Limb (tissue), 2 donors: ENCODE measurements at regions not wholly inside any gene's neighbourhood (a gene's known extent, or its start where the extent isn't known, plus 50 kb on each side); places are given as distances from the start of the nearest gene placed in this dataset.
"Not testable (repeated sequence)": the region's sequence is repeated elsewhere in the genome, so short reads cannot be mapped to it uniquely, and the experiment has no call there.

Source experiments
- DNase-seq, 2 donors: peaks; one replicate each; pipeline ENCODE4 v3.0.0-alpha.2; 2016; ENCODE audit errors: extremely low spot score in 2 of 2

DNA sequence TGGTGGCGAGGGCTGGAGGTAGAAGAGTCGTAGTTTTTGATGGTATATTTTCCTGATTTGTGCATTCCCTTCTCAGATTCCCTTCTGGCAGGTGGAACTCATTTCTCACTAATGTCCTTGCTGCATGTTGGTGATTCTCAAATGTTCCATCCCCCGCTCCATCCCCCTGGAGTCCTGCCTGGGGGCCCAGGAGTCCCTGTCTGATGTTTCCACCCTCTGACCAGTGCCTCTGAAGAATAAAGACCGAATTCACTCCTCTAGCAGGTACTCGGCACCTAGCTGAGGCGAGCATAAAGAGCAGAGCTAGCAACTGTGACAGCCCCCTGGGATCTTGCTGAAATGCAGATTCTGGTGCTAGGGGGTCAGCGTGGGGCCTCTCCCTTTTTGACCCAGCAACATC is 301.8 kb downstream of the BCL2L11 start:
- not testable (repeated sequence) for DNase-seq

DNA sequence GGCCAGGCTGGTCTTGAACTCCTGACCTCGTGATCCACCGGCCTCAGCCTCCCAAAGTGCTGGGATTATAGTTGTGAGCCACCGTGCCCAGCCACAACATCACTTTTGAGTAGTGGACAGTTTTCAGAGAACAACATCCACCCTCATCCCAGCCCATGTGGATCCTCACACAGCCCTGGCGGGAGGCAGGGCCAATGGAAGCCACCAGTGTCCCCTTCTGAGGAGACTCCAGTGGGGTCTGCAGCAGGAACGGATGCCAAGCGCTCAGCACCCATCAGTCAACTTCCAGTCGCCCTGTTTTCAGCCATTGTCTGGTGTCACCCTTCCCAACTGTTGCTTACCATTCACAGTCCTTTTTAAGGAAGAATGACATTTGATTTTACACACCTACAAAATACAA is 302.5 kb downstream of the BCL2L11 start:
- DNase-seq: not testable (repeated sequence)

DNA sequence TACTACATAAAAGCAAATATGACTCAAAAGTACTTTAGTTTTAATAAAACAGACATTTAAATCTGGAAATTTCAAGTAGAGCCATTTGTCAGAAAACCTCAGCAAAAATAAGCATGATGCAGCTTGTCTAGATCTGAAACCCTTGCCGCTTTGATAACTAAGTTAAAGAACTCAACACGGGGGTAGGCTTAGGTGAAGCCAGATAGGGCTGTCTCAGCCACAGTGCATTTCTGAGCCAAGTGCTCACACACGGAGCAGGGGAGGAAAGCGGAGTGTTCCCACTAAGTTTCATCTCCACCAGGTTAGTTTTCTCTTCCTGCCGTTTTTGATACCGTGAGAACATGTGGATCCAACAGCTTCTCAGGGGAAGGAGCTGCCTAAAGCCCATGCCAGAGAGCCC is 303.5 kb downstream of the BCL2L11 start:
- not testable (repeated sequence) for DNase-seq

DNA sequence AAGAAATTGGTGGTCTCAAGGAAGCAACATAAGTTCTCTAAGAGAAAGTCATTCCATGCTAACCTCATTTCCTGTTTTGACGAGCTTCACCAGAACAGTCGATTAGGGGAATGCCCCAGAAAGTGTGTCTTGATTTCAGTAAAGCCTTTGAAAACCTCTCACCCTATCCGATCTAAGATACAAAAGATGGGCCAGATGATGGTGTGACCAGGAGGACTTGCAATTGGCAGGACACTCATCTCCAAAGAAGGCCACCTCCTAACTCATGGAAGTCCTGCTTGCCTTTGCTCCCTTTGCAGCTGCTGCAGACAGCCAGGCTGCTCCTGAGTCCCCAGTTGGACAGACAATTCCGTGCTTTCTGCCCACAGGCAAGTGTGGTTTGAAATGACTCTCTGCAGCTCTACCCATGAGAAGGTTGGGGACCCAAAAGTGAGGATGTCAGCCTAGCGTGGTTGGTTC is 304.2 kb downstream of the BCL2L11 start:
- not testable (repeated sequence) for DNase-seq

DNA sequence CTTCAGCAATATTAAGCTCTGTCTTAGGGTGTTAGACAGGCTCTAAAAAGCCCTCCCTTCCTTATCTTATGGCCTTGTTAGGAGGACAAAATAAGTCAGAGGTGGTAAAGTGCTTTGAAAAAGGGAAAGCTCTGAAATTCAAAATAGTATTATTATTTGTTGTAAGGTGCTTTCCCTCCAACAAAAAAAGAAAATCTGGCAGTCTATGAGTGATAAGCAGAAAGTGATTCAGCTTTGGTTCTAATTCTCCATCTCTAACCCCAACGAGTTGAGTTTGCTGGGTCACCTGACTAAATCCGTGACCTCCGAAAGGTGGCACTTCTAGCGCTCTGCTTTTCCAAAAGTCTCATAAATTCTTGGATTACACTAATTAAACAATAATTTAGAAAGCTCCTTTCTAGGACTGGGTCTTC is 305.1 kb downstream of the BCL2L11 start:
- not testable (repeated sequence) for DNase-seq

DNA sequence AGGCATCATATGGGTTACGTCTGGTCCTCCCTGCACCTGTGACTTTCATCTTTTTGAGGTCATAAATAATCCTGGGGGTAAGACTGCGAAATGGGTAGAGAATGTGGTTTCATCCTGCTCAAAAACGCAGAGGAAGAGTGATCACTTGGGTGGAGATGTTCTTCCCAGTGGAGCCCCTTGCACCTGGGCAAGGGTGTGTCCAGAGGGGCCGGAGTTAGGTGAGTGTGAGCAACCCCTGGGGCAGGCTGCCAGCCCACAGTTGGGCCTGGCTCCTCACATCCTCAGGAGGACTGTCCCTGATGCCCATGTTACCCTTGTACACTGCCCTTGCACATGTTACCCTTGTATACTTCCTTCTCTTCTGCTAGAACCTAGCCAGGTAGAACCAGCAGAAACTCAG is 306.6 kb downstream of the BCL2L11 start:
- not testable (repeated sequence) for DNase-seq

DNA sequence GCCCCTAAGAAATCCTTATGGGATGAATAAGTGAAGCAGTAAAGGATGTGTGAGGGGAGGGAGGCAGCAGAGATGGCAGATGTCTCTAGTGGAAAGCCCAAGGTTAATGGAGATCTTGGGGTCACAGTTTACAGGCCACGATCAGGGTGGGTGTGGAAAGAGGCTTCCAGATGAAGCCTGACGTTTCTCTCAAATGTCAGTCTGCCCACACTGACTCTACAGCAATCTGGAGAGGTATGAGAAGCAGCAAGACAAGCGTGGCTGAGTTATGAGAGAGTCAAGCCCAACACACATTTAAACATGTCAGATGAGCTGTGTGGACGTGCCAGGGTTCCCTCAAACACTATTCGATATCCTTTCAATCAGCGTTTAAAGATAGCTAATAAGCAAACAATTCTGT is 308.2 kb downstream of the BCL2L11 start:
- DNase-seq: not testable (repeated sequence)

DNA sequence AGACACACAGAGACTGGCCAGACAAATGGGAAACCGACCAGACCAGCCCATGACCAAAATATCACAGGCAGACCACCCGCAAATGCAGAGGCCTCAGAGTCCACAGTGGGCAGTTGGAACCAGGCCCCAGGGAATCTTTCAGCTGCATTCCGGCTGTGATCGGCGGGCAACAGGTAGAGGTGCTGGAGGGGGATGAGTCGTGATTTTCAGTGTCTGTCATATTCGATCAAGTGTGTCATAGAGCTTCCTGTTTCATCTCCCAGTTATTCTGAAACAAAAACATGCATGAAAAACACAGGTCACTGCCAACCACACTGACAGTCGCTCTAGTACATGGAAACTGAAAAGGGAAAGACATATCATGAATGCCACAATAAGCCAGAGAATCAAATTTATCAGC is 308.6 kb downstream of the BCL2L11 start:
- DNase-seq: not testable (repeated sequence)

DNA sequence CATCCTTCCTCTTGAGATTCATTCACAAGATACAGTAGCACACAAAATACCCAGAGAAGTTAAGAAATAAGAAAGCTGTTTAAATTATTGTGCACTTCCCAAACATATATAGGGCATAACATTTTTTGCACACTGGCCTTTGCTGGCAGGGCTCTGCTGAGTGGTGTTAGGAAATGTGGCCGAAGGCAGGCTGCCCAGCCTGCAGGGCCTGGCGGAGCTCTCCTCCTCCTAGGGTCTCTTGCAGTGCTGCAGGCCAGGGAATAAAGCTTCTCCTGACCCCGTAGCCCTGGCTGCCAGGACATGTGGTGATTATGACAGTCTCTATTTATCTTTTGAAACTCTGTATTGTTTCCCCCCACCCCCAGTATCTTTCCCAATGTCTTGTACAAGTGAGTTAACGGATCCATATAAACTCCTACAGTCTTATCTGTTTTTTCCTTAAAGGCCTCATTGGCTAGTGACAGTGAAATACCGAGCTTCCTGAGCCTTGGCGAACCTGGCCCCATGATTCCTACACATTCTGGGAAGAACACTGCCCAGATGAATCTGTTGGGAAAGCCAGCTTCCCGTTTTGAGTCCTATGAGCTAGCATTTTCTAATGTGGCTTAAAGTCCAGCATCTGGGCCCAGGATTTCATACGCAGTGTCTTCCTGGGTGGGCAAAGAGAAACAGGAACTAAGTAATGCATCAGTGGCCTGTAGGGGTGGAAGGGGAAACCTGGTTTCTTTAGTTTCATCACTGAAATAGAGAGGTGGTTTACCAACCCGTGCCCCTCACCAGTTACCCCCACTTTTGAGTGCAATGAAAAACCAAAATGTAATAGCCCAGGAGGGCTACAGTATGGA is 310.3 kb downstream of the BCL2L11 start:
- DNase-seq: not testable (repeated sequence)

DNA sequence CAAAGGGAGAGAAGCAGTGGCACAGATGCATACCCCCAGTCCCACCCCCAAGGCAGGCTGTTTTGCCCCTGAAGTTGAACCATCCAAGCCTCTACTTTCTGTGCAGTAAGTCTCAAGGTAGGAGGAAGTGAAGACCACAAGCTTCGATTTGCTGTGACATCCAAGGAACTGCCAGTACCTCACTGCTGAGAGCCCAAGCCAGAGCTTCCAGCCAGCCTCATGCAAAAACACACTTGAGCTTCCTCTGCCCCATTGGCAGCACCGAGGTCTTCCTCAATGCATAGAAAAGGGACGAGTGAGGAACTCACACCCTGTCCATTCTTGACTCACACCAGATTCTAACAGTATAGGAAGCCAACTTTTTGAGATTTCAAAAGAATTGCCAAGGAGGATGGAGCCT is 311.7 kb downstream of the BCL2L11 start:
- not testable (repeated sequence) for DNase-seq

DNA sequence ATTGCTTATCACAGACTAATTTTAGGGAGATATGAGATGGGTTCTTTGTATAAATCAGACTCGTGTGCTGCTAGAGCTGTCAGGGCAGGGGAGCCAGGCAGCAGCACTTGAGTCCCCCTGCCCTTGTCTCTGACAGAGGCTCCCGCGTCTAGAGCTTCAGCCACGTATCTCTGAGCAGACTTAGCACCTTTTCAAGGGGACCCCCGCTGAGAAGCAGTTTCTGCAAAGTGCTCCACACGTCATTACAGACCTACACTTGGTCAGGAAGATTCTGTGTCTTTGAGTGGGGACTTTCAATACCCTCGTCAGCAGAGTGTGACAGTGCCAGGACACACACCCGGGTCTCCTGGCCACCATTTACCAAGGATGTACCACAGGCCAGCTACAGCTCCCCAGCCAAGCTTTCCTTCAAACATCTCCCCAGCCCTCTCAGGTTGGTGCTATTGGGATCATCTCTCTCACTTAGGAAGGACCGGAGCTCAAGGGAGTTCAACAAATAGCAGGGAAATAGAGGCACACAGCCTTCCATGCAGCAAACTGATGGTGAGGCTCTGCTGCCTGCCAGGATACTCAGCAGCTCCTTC is 312.3 kb downstream of the BCL2L11 start:
- DNase-seq: not testable (repeated sequence)

DNA sequence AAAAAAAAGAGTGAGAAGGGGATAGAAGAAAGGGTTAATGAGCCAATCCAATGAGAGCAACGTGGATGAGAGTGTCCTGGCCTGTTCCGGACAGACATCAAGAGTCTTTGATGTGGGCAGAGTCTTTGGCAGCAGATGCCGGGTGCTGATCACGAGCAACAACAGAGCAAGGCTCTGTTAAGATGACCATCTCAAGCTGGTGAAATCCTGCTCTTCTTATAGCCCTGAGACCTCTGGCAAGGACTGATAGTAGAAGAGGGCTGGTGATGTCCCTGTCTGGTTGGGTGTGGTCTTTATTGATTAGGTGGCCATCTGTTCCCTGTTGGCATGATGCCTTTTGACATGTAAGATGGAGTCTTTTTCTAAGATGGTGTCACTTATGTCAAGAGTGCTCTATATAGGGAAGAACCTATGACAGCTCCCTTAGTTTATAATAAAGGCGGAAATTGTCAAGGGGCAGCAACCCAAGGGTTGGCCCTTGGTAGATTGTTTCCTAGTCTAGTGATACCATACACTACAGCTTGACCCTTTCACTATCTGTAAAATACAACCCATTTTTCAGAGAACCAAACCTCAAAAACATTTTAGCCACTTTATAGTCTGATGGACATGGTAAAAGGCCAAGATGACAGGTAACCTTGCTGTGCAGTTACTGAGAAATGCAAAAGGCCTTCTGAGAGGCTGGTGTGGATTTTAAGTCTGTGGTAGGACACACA is 313.3 kb downstream of the BCL2L11 start:
- not testable (repeated sequence) for DNase-seq

DNA sequence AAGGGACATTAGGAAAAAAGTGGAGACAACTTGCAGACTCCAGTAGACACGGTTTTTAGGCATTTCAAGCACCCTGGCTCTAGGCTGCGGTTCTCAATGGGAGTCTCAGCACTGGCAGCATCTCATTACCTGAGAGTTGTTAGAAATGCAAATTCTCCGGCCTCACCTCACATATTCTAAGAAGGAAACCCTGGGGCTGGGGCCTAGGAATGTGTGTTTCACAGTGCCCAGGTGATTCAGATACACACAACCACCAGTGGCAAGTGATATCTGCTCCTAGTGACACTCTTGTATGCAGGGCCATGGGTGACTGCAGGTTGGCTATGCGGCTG is 313.9 kb downstream of the BCL2L11 start:
- not testable (repeated sequence) for DNase-seq

DNA sequence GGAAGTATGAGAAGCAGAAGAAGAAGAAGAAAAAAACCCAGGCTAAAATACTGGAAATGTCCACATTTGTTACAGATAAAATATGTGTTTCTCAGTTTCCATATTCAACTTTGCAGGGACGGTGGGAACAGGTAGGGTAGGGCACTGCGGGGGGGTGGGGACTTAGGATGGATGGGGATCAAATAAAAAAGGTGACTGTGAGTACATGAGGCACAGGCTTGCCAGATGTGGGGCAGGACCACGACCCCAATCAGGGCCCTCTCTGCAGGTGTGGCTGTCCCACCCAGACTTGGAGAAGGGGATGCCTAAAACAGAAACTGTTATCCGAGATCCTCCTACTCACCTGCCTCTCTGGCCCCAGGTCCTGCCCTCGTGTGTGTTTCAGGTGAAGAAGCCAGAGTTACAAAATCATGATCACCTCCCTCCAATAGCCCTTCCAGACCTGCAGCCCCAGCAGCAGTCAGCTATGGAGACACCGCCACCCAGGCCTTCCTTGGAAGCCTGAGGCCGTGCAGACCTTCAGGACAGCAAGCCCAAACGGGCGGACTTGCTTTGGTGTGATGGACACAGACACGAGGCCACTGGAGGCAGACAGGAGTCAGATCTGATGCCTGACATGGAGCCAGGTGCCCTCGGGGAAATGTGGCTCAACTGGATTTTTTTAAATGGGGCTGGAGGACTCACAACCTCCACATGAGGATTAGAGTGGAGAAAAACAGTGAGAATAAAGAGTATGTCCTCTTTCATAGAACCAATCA is 315.0 kb downstream of the BCL2L11 start:
- not testable (repeated sequence) for DNase-seq

DNA sequence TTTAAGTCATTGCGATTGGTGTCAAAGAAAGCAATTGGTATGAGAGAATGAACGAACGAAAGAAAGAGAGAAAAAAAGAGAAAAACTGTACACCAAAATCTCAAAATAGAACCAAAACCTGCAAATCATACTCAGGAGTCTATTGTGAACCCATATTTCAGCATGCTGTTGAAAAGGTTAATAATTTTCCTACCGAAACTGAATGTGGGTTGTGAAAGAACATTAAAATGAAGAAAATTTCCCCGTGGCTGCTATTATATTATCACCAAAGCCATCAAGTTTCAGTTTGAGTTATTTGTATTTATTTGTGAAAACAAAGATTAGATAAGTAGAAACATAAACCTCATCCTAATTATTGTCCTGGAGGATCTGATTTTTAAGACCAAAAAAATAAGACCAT is 315.7 kb downstream of the BCL2L11 start:
- DNase-seq: not testable (repeated sequence)

DNA sequence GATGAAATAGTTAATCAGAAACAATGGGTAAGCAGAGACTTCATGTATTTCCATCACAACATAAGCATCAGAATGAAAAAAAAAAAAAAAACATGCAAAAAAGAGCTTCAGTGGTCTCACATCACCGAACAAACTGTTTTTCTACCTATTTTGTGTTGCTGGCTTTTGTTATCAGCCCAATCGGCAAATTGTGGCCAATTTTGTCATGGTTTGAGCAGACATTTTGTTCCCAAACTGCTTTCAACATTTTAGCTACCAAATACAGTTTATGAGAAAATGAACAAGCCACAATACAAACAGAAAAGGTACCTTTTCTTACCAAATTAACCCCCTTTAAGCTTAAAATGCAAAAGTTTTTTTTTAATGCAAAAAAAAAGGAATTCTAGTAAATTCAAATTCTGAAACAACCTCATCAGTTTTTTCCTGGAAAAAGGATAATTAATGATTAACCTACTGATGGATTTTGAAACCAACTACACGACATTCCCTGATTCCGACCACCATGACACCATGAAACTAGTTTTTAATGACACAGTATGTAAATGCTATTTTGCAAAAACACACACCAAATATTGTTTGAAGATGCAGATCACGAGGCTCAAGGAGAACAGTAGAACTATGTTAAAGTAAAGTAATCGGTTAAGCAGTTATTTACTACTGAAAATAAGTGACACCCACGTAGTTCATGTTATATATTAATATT is 316.7 kb downstream of the BCL2L11 start:
- not testable (repeated sequence) for DNase-seq

DNA sequence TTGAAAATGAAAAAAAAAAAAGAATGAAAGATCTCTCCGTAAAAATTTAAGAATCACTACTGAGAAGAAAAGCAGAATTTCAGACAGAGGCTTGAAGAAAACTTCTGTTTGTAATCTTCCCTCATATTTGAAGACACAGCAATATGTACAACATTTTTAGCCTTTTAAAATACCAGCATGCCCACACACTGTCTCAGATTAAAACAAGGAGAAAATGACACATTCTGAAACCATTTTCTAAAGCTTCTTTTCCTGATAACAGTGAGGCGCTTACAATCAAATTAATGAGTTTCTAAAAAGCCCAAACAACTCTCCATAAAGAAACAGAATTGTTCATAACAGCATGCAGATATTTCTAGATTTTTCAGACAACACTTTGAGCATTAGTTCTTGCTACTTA is 317.4 kb downstream of the BCL2L11 start:
- not testable (repeated sequence) for DNase-seq

DNA sequence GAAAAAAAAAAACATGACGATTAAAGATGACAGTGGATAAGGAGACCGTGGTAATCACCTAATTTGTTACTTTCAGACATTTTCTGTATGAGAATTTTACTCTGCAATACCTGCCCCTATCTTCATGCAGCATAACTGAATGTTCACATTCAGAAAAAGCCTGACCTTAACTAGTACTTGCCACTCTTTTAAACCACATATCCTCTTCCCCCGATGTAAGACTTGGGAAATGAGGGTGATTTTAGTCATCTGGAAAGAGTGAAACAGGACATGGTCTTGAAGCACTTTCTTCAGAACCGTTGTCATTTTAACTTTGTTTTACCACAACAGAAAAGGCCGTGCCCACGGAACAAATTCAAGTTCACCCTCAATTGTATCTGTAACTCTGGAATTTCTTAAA is 318.5 kb downstream of the BCL2L11 start:
- not testable (repeated sequence) for DNase-seq

DNA sequence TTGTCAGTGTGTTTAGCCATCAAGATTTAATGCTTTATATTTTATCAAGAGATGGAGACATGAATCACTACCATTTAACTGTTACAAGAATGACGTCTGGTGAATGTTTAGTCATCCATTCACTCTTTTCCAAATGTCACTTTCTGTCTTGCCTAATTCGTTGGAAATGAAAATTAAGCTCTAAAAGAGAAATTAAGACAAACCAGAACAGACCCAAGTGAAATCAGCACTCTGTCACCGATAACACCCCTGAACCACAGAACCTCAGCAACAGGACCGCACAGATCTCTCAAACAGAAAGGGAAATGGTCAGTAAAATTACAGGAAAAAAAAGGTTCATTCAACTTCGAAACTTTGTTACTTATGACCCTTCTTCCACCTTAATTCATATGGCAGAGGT is 320.9 kb downstream of the BCL2L11 start:
- not testable (repeated sequence) for DNase-seq

DNA sequence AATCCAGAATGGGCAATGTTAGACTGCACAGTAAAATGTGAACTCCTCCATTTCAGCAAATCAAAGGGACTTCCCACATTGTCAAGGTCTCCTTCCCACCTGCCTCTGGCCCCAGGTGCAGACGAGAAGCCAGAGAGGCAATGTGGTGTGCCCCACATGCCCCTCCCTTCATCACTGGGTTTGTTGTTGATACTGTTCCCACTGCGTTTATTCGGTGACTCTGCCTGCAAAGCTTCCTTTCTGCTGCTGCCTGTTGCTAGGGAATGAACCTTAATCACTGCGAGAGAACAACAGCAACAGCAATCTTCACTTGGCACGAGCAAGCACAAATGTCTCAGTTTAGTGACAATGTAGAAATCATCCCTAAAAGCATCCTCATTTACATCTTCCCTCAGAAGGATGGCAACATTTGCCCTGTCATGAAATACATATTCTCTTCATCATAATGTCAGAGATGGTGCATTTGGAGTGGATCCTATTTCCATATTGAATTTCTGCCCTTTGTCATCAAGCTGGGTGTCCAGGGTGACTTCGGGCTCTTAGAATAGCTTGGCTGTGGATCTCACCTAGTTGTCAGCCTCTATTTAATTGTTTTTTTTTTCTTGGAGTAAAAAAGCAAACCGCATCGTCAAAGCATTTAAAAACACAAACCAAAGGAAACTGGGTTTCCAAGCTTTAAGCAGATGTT is 322.2 kb downstream of the BCL2L11 start:
- not testable (repeated sequence) for DNase-seq
